ENCODE measurements at regions not wholly inside any gene's neighbourhood (a gene's known extent, or its start where the extent isn't known, plus 50 kb on each side); places are given as distances from the start of the nearest gene placed in this dataset.

- DNase-seq: no peak
Measured at GRCh38 chr4:110900213-110900769, 277.4 kb upstream of the PITX2 start.

- DNase-seq: no peak
Measured at GRCh38 chr4:110902500-110902899, 279.6 kb upstream of the PITX2 start.

GRCh38 chr4:110904435-110905065 lies 281.7 kb upstream of the PITX2 start:
- no peak for DNase-seq

GRCh38 chr4:110905367-110905766 lies 282.5 kb upstream of the PITX2 start:
- DNase-seq: no peak

GRCh38 chr4:110907801-110908313 lies 285.0 kb upstream of the PITX2 start:
- DNase-seq: no peak

- DNase-seq: no peak
Measured at GRCh38 chr4:110914791-110915190, 291.9 kb upstream of the PITX2 start.

- no peak for DNase-seq
Measured at GRCh38 chr4:110915301-110915700, 292.4 kb upstream of the PITX2 start.

GRCh38 chr4:110916505-110916904 lies 293.6 kb upstream of the PITX2 start:
- no peak for DNase-seq

GRCh38 chr4:110917835-110918234 lies 295.0 kb upstream of the PITX2 start:
- DNase-seq: no peak

GRCh38 chr4:110920990-110921389 lies 298.1 kb upstream of the PITX2 start:
- DNase-seq: no peak

GRCh38 chr4:110924761-110925160 lies 301.9 kb upstream of the PITX2 start:
- DNase-seq: no peak

- no peak for DNase-seq
Measured at GRCh38 chr4:110926841-110927400, 304.0 kb upstream of the PITX2 start.

- no peak for DNase-seq
Measured at GRCh38 chr4:110933341-110933740, 310.5 kb upstream of the PITX2 start.

- DNase-seq: no peak
Measured at GRCh38 chr4:110944501-110944900, 321.6 kb upstream of the PITX2 start.

GRCh38 chr4:110945600-110945999 lies 322.7 kb upstream of the PITX2 start:
- no peak for DNase-seq

- no peak for DNase-seq
Measured at GRCh38 chr4:110949542-110949941, 326.7 kb upstream of the PITX2 start.

- DNase-seq: no peak
Measured at GRCh38 chr4:110950731-110951130, 327.9 kb upstream of the PITX2 start.

- no peak for DNase-seq
Measured at GRCh38 chr4:110953191-110953590, 330.3 kb upstream of the PITX2 start.

GRCh38 chr4:110953898-110954297 lies 331.0 kb upstream of the PITX2 start:
- DNase-seq: no peak

GRCh38 chr4:110955748-110956147 lies 332.9 kb upstream of the PITX2 start:
- no peak for DNase-seq

GRCh38 chr4:110959041-110959643 lies 336.3 kb upstream of the PITX2 start:
- DNase-seq: no peak

GRCh38 chr4:110961066-110961465 lies 338.2 kb upstream of the PITX2 start:
- no peak for DNase-seq

GRCh38 chr4:110962616-110963015 lies 339.7 kb upstream of the PITX2 start:
- no peak for DNase-seq

GRCh38 chr4:110963662-110964280 lies 340.9 kb upstream of the PITX2 start:
- DNase-seq: no peak

All from right hindlimb (tissue), 1 donor.